K562 (cell line): ENCODE measurements at regions not wholly inside any gene's neighbourhood (a gene's known extent, or its start where the extent isn't known, plus 50 kb on each side); places are given as distances from the start of the nearest gene placed in this dataset.

Experiments
- ATF6 ChIP-seq: sonication (generic); formaldehyde crosslinking; IDR thresholded peaks from 2 replicates; pipeline ENCODE4 v1.4.0; 2020; ENCODE audit warnings: mild to moderate bottlenecking, missing genetic modification reagents
- CUX1 ChIP-seq: fragments of 200-800 bp; sonication (Bioruptor generic); IDR thresholded peaks from 2 replicates; pipeline ENCODE4 v1.6.1; 2016; ENCODE audit warnings: missing genetic modification characterization, missing compliant biosample characterization
- DPF2 ChIP-seq: fragments of 450-650 bp; IDR thresholded peaks from 2 replicates; pipeline ENCODE4 v1.6.1; 2016
- E2F6 ChIP-seq, 2 experiments: IDR thresholded peaks; 2 replicates each; pipeline ENCODE4 v1.6.1; 2011; ENCODE audit warnings: borderline replicate concordance in 1 of 2, control low read depth in 1 of 2, low read depth in 1 of 2, low read length in 1 of 2, mild to moderate bottlenecking in 1 of 2, mixed read lengths in 1 of 2, moderate library complexity in 1 of 2; ENCODE audit not compliant: insufficient read depth in 1 of 2, insufficient read length in 1 of 2, poor library complexity in 1 of 2, severe bottlenecking in 1 of 2; ENCODE audit errors: extremely low read depth in 1 of 2
- ELF1 ChIP-seq: fragments of 200-800 bp; sonication (Bioruptor generic); IDR thresholded peaks from 2 replicates; pipeline ENCODE4 v1.6.1; 2016; ENCODE audit warnings: missing genetic modification characterization, missing compliant biosample characterization
- PBX2 ChIP-seq, 2 experiments: IDR thresholded peaks in 1 of 2; conservative IDR thresholded peaks in 1 of 2; 2 replicates each; pipeline ENCODE4 v1.6.1; 2016; ENCODE audit warnings: low read depth in 2 of 2, mild to moderate bottlenecking in 1 of 2, missing compliant biosample characterization in 1 of 2, missing genetic modification characterization in 1 of 2, moderate library complexity in 1 of 2
- POLR3A ChIP-seq: IDR thresholded peaks from 2 replicates; pipeline ENCODE4 v1.6.1; 2011; ENCODE audit warnings: borderline replicate concordance, mild to moderate bottlenecking, moderate library complexity; ENCODE audit not compliant: insufficient read length, insufficient read depth; ENCODE audit errors: extremely low read depth
- ZHX1 ChIP-seq: fragments of 150-350 bp; conservative IDR thresholded peaks from 2 replicates; pipeline ENCODE4 v1.6.1; 2014; ENCODE audit warnings: low read length
- ZNF354B ChIP-seq: fragments of 250-450 bp; sonication (Bioruptor Pico); IDR thresholded peaks from 2 replicates; pipeline ENCODE4 v1.4.0; 2020

- peak in 1 of 2 experiments; percentile 60 for TF ChIP-seq E2F6 (IDR thresholded peaks at IDR 0.05; ENCODE audit: borderline replicate concordance in 1 of 2, extremely low read depth in 1 of 2, insufficient read depth in 1 of 2, insufficient read length in 1 of 2, low read depth in 1 of 2, low read length in 1 of 2, poor library complexity in 1 of 2, severe bottlenecking in 1 of 2)
- TF ChIP-seq CUX1: no peak
- TF ChIP-seq ATF6: peak; percentile 87; the same call in 1 of the 2 replicates
- no peak for TF ChIP-seq DPF2
- no peak for TF ChIP-seq PBX2 (CRISPR knock-in tag; IDR thresholded peaks at IDR 0.05; ENCODE audit: low read depth)
- no peak for TF ChIP-seq PBX2 (tag; conservative IDR thresholded peaks at IDR 0.05; ENCODE audit: low read depth)
- TF ChIP-seq ZHX1: no peak
- TF ChIP-seq POLR3A: no peak
- peak; percentile 70 for TF ChIP-seq ELF1 (tag)
- no peak for TF ChIP-seq ZNF354B (CRISPR knock-in tag)
Measured at GRCh38 chr7:66493235-66494205, 135.2 kb upstream of the KCTD7 start (continued).
